H1 (cell line): ENCODE measurements at regions not wholly inside any gene's neighbourhood (a gene's known extent, or its start where the extent isn't known, plus 50 kb on each side); places are given as distances from the start of the nearest gene placed in this dataset.

ENCODE experiments used
- CTCF ChIA-PET: fragments of 300-600 bp; sonication (Branson Sonifier 250); formaldehyde crosslinking; loops from one replicate; lab custom pipeline; 2021; ENCODE audit not compliant: partially characterized antibody; lab: Charles Lee
- POLR2A ChIA-PET: fragments of 300-600 bp; sonication (Branson Sonifier 250); formaldehyde crosslinking; loops from one replicate; lab custom pipeline; 2021; ENCODE audit warnings: inconsistent platforms; ENCODE audit not compliant: partially characterized antibody; lab: Charles Lee
- DNase-seq, 2 experiments: peaks; one replicate each; pipeline versions ENCODE4 v3.0.0 to v3.0.0-alpha.2; 2010 to 2022; ENCODE audit warnings: low spot score in 2 of 2, low read depth in 1 of 2, mixed read lengths in 1 of 2
- FAIRE-seq: peaks from 2 replicates; lab custom pipeline; 2011; peaks lifted over from hg19 to GRCh38; lab: Jason Lieb, UNC
- H2AFZ ChIP-seq: 2 replicates; pipeline ENCODE4 v1.8.1; 2012; ENCODE audit warnings: low read length, inconsistent platforms
- H2AK5ac ChIP-seq: 2 replicates; pipeline ENCODE4 v1.6.1; 2013; ENCODE audit warnings: low read depth, low read length
- H2BK120ac ChIP-seq: replicated peaks from 2 replicates; pipeline ENCODE3; 2013; ENCODE audit warnings: low read depth, low read length, inconsistent platforms
- H2BK12ac ChIP-seq: 2 replicates; pipeline ENCODE4 v1.6.1; 2013; ENCODE audit warnings: low read depth, low read length
- H2BK15ac ChIP-seq: 2 replicates; pipeline ENCODE4 v1.6.1; 2013; ENCODE audit warnings: low read length
- H2BK20ac ChIP-seq: 2 replicates; pipeline ENCODE4 v1.6.1; 2013; ENCODE audit warnings: low read length
- H2BK5ac ChIP-seq: 2 replicates; pipeline ENCODE4 v1.6.1; 2013; ENCODE audit warnings: low read depth, low read length
- H3K14ac ChIP-seq: 2 replicates; pipeline ENCODE4 v1.6.1; 2013; ENCODE audit warnings: inconsistent platforms; ENCODE audit not compliant: insufficient read length
- H3K18ac ChIP-seq: 2 replicates; pipeline ENCODE4 v1.6.1; 2013; ENCODE audit warnings: low read length; ENCODE audit errors: extremely low read depth
- H3K23ac ChIP-seq: 2 replicates; pipeline ENCODE4 v1.6.1; 2013; ENCODE audit warnings: inconsistent platforms; ENCODE audit not compliant: insufficient read length
- H3K23me2 ChIP-seq: 2 replicates; pipeline ENCODE4 v1.6.1; 2013; ENCODE audit warnings: low read depth, low read length
- H3K27ac ChIP-seq: 2 replicates; pipeline ENCODE4 v1.6.1; 2011; ENCODE audit warnings: low read depth, low read length, inconsistent platforms
- H3K27me3 ChIP-seq, 4 experiments: replicated peaks in 1 of 4; 1 replicate in 1 of 4; 2 replicates in 3 of 4; pipeline versions ENCODE4 v1.6.1 to v1.8.1; 2011 to 2013; ENCODE audit warnings: low read length in 3 of 4, mild to moderate bottlenecking in 3 of 4, inconsistent platforms in 2 of 4, mixed read lengths in 2 of 4, moderate library complexity in 1 of 4; ENCODE audit not compliant: control insufficient read depth in 3 of 4, insufficient read depth in 3 of 4; ENCODE audit errors: extremely low read depth in 1 of 4
- H3K36me3 ChIP-seq, 4 experiments: 2 replicates each; pipeline versions ENCODE4 v1.6.1 to v1.8.1; 2011 to 2013; ENCODE audit warnings: mild to moderate bottlenecking in 4 of 4, low read length in 3 of 4, moderate library complexity in 2 of 4, control low read depth in 1 of 4, inconsistent platforms in 1 of 4; ENCODE audit not compliant: insufficient read depth in 4 of 4, control insufficient read depth in 2 of 4
- H3K4ac ChIP-seq: replicated peaks from 2 replicates; pipeline ENCODE3; 2013; ENCODE audit warnings: low read length, low read depth, mixed read lengths, inconsistent platforms; ENCODE audit not compliant: insufficient read length
- H3K4me1 ChIP-seq, 4 experiments: replicated peaks in 1 of 4; 1 replicate in 1 of 4; 2 replicates in 3 of 4; pipeline versions ENCODE4 v1.6.1 to v1.8.1; 2011 to 2013; ENCODE audit warnings: low read length in 3 of 4, inconsistent platforms in 2 of 4, mixed read lengths in 1 of 4; ENCODE audit not compliant: insufficient read depth in 4 of 4, control insufficient read depth in 3 of 4
- H3K4me2 ChIP-seq, 2 experiments: 2 replicates each; pipeline versions ENCODE4 v1.6.1 to v1.8.1; 2011 to 2013; ENCODE audit warnings: low read depth in 2 of 2, low read length in 2 of 2, control low read depth in 1 of 2, inconsistent platforms in 1 of 2, mild to moderate bottlenecking in 1 of 2; ENCODE audit not compliant: insufficient read depth in 1 of 2
- H3K4me3 ChIP-seq, 4 experiments: fragments of 200-600, 300-600 bp in 1 of 4; sonication (generic), shearing (Covaris generic), sonication (Bioruptor Twin) in 1 of 4; 2 replicates each; pipeline versions ENCODE4 v1.5.1 to v1.8.1; 2011 to 2016; ENCODE audit warnings: low read length in 4 of 4, low read depth in 3 of 4, control low read depth in 2 of 4, inconsistent platforms in 2 of 4, mild to moderate bottlenecking in 2 of 4, mixed read lengths in 1 of 4, moderate library complexity in 1 of 4; ENCODE audit not compliant: insufficient read depth in 2 of 4; ENCODE audit errors: extremely low read depth in 1 of 4
- H3K56ac ChIP-seq: replicated peaks from 2 replicates; pipeline ENCODE3; 2013; ENCODE audit warnings: low read depth, mild to moderate bottlenecking, mixed read lengths, low read length, inconsistent platforms; ENCODE audit not compliant: insufficient read length
- H3K79me1 ChIP-seq: 2 replicates; pipeline ENCODE4 v1.6.1; 2013; ENCODE audit warnings: low read depth, low read length, control low read depth
- H3K79me2 ChIP-seq, 2 experiments: 2 replicates each; pipeline versions ENCODE4 v1.6.1 to v1.8.1; 2012 to 2013; ENCODE audit warnings: low read length in 2 of 2, mild to moderate bottlenecking in 2 of 2, inconsistent platforms in 1 of 2; ENCODE audit not compliant: insufficient read depth in 2 of 2, control insufficient read depth in 1 of 2
- H3K9ac ChIP-seq, 4 experiments: replicated peaks in 1 of 4; 1 replicate in 1 of 4; 2 replicates in 3 of 4; pipeline versions ENCODE4 v1.6.1 to v1.8.1; 2011 to 2013; ENCODE audit warnings: low read depth in 3 of 4, low read length in 3 of 4, control low read depth in 2 of 4, mild to moderate bottlenecking in 2 of 4, moderate library complexity in 2 of 4, inconsistent platforms in 1 of 4; ENCODE audit errors: extremely low read depth in 1 of 4
- H3K9me3 ChIP-seq, 2 experiments: 2 replicates each; pipeline versions ENCODE4 v1.6.1 to v1.8.1; 2012 to 2013; ENCODE audit warnings: mild to moderate bottlenecking in 2 of 2, moderate library complexity in 2 of 2, control low read depth in 1 of 2, inconsistent platforms in 1 of 2, low read depth in 1 of 2, low read length in 1 of 2, mixed read lengths in 1 of 2; ENCODE audit not compliant: insufficient read depth in 2 of 2
- H4K20me1 ChIP-seq, 2 experiments: replicated peaks in 1 of 2; 2 replicates each; pipeline versions ENCODE3 to v1.8.1; 2011 to 2013; ENCODE audit warnings: inconsistent platforms in 2 of 2, low read length in 2 of 2, mild to moderate bottlenecking in 1 of 2; ENCODE audit not compliant: insufficient read depth in 2 of 2, control insufficient read depth in 1 of 2
- H4K5ac ChIP-seq: 2 replicates; pipeline ENCODE4 v1.6.1; 2013; ENCODE audit warnings: low read length, low read depth, mixed read lengths, inconsistent platforms; ENCODE audit not compliant: insufficient read length
- H4K8ac ChIP-seq: 2 replicates; pipeline ENCODE4 v1.8.0; 2013; ENCODE audit warnings: mild to moderate bottlenecking, moderate library complexity, low read length, inconsistent platforms; ENCODE audit not compliant: insufficient read depth; ENCODE audit errors: extremely low read depth
- H4K91ac ChIP-seq: replicated peaks from 2 replicates; pipeline ENCODE3; 2013; ENCODE audit warnings: low read length, mixed read lengths, inconsistent platforms; ENCODE audit not compliant: insufficient read length
- ATF2 ChIP-seq: IDR thresholded peaks from 2 replicates; pipeline ENCODE4 v1.6.1; 2012; ENCODE audit warnings: low read length, inconsistent platforms
- CBX5 ChIP-seq: fragments of 300-800, 300-1000 bp; sonication (generic); IDR thresholded peaks from 2 replicates; pipeline ENCODE4 v1.7.1; 2016; ENCODE audit warnings: antibody characterized with exemption, low read length, low read depth
- CBX8 ChIP-seq: fragments of 300-800, 300-1000 bp; sonication (generic); IDR thresholded peaks from 2 replicates; pipeline ENCODE4 v1.7.1; 2016; ENCODE audit warnings: low read depth, low read length, borderline replicate concordance
- CREB1 ChIP-seq: IDR thresholded peaks from 2 replicates; pipeline ENCODE4 v1.6.1; 2012; ENCODE audit warnings: inconsistent platforms
- E2F6 ChIP-seq: IDR thresholded peaks from 2 replicates; pipeline ENCODE4 v1.6.1; 2012; ENCODE audit warnings: inconsistent platforms
- EZH2 ChIP-seq: fragments of 200-600 bp; sonication (generic); IDR thresholded peaks from 2 replicates; pipeline ENCODE4 v1.7.1; 2012; ENCODE audit warnings: low read depth, mild to moderate bottlenecking, moderate library complexity, low read length, inconsistent platforms; ENCODE audit not compliant: severe bottlenecking
- NANOG ChIP-seq: IDR thresholded peaks from 2 replicates; pipeline ENCODE4 v1.6.1; 2011; ENCODE audit warnings: low read length, low read depth, mild to moderate bottlenecking, inconsistent platforms; ENCODE audit not compliant: insufficient read depth, poor library complexity, severe bottlenecking
- NRF1 ChIP-seq: IDR thresholded peaks from 2 replicates; pipeline ENCODE4 v1.6.1; 2011; ENCODE audit warnings: mild to moderate bottlenecking, low read depth, low read length, improper control_type of control experiment
- RBBP5 ChIP-seq: IDR thresholded peaks from 2 replicates; pipeline ENCODE4 v1.7.1; 2012; ENCODE audit warnings: low read depth, mild to moderate bottlenecking, inconsistent platforms, low read length, moderate library complexity, borderline replicate concordance
- SAP30 ChIP-seq: fragments of 300-600 bp; sonication (generic); IDR thresholded peaks from 2 replicates; pipeline ENCODE4 v1.7.1; 2012; ENCODE audit warnings: low read length, moderate library complexity, mild to moderate bottlenecking, inconsistent platforms; ENCODE audit not compliant: insufficient read depth, insufficient replicate concordance
- SIN3A ChIP-seq, 2 experiments: IDR thresholded peaks in 1 of 2; conservative IDR thresholded peaks in 1 of 2; 2 replicates each; pipeline ENCODE4 v1.6.1; 2011 to 2012; ENCODE audit warnings: low read length in 2 of 2, improper control_type of control experiment in 1 of 2, low read depth in 1 of 2, mild to moderate bottlenecking in 1 of 2
- WGBS, 2 experiments: shearing (Covaris generic) in 1 of 2; methylation state at CpG; one replicate each; pipeline versions ENCODE4 v1.1.6 to v1.1.7; 2013 to 2015; ENCODE audit warnings: low lambda C conversion rate in 2 of 2, mixed read lengths in 2 of 2, inconsistent platforms in 1 of 2, low coverage in 1 of 2, missing lambda C conversion rate in 1 of 2; ENCODE audit not compliant: insufficient replicate concordance in 2 of 2, insufficient coverage in 1 of 2, insufficient read length in 1 of 2; ENCODE audit errors: extremely low coverage in 1 of 2, missing lambda C conversion rate in 1 of 2; 5-methylcytosine and 5-hydroxymethylcytosine counted together

- ChIA-PET CTCF (interaction anchor here (0.9 to 1.4 kb wide), 2 partner anchors 15 to 39 kb away, joined by 4 read pairs; no protein-coding TSS in a partner anchor), POLR2A (no interaction called here)
- no peak overlapping the region for H2AFZ ChIP-seq
- H2BK5ac ChIP-seq: no peak overlapping the region
- H4K20me1 ChIP-seq: no peaks in the 10 kb centered on the region
- FAIRE-seq: no peak
- no peak overlapping the region for H2BK12ac ChIP-seq
- no peak overlapping the region for H3K56ac ChIP-seq
- no peak overlapping the region for H2AK5ac ChIP-seq
- no peak overlapping the region for H3K4me2 ChIP-seq
- no peak overlapping the region for H3K27ac ChIP-seq
- no peak overlapping the region for H3K4me3 ChIP-seq
- H3K79me2 ChIP-seq: no peaks in the 10 kb centered on the region
- no peak overlapping the region for H4K5ac ChIP-seq
- H2BK15ac ChIP-seq: no peak overlapping the region
- H2BK120ac ChIP-seq: no peak overlapping the region
- DNase-seq: no peak
- H3K36me3 ChIP-seq: no peaks in the 10 kb centered on the region
- H4K91ac ChIP-seq: no peak overlapping the region
- H3K9me3 ChIP-seq: peaks cover 5 to 6% of the 10 kb centered on the region in 2 experiments; a peak in 1 of 4 replicates
- no peak overlapping the region for H3K9ac ChIP-seq
- 90% methylated on average over 7 of the region's 7 CpGs; no CpG with 5 or more reads in 1 of the 2 experiments for WGBS, 2 experiments
- peaks cover 0 to 3% (median 0%) of the 10 kb centered on the region in 4 experiments; a peak in 1 of 7 replicates for H3K4me1 ChIP-seq
- no peak overlapping the region for H2BK20ac ChIP-seq
- H3K23ac ChIP-seq: no peak overlapping the region
- no peak overlapping the region for H3K4ac ChIP-seq
- H3K23me2 ChIP-seq: no peaks in the 10 kb centered on the region
- no peak overlapping the region for H3K14ac ChIP-seq
- H3K79me1 ChIP-seq: no peaks in the 10 kb centered on the region
- no peak overlapping the region for H4K8ac ChIP-seq
- H3K27me3 ChIP-seq: no peaks in the 10 kb centered on the region
- H3K18ac ChIP-seq: no peak overlapping the region
- TF ChIP-seq NANOG (no peak), CREB1 (no peak), NRF1 (no peak), CBX5 (no peak), SAP30 (no peak), CBX8 (no peak), EZH2 (no peak), RBBP5 (no peak), E2F6 (no peak), SIN3A (conservative IDR thresholded peaks at IDR 0.05 in 1 of 2, IDR thresholded peaks at IDR 0.05 in 1 of 2; ENCODE audit: low read depth in 1 of 2, low read length in 2 of 2) (no peak), ATF2 (no peak)
Observed at GRCh38 chr2:8438996-8439395, 242.9 kb upstream of the ID2 start.
